GM13977 (cell line): ENCODE measurements at regions not wholly inside any gene's neighbourhood (a gene's known extent, or its start where the extent isn't known, plus 50 kb on each side); places are given as distances from the start of the nearest gene placed in this dataset.

ENCODE experiments used
- DNase-seq: peaks from one replicate; pipeline ENCODE4 v3.0.0; 2012; ENCODE audit warnings: low spot score
- in situ Hi-C: fragments of 300-500 bp; cut with MboI; formaldehyde crosslinking; loops from one replicate; pipeline ENCODE4 v1.12.0; 2022; ENCODE audit warnings: low sequenced_read_pairs, low pct_unique_long_range_greater_than_20kb, mixed read lengths, inconsistent platforms; ENCODE audit not compliant: unreplicated experiment
- TF ChIP-seq, protein P1 (sequence below): IDR thresholded peaks from 2 replicates; pipeline ENCODE4 v1.5.1; 2012; ENCODE audit warnings: mild to moderate bottlenecking, control low read depth; ENCODE audit not compliant: insufficient read depth; ENCODE audit errors: extremely low read depth, missing control alignments

DNA sequence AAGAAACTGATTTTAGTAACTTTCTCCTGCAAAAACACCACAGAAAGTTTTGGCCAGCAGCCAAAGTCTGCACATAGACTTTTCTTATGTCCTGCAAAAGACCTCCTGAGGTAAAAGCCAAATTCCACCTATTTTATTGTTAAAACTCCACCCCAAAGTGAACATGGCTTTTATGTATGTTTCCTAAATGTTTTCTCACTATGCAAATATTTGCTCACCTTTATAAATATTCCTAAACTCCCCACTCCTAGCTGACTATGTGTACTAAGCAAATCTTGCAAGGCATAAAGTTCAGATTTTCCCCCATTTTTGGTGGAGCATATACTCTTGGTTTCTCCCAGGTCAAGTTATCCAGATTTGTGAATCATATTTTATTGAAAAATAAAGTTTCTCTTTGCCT, 446.2 kb downstream of the DNAH5 start:
- in situ Hi-C loops, result no loop called here
- TF ChIP-seq, protein P1, sequence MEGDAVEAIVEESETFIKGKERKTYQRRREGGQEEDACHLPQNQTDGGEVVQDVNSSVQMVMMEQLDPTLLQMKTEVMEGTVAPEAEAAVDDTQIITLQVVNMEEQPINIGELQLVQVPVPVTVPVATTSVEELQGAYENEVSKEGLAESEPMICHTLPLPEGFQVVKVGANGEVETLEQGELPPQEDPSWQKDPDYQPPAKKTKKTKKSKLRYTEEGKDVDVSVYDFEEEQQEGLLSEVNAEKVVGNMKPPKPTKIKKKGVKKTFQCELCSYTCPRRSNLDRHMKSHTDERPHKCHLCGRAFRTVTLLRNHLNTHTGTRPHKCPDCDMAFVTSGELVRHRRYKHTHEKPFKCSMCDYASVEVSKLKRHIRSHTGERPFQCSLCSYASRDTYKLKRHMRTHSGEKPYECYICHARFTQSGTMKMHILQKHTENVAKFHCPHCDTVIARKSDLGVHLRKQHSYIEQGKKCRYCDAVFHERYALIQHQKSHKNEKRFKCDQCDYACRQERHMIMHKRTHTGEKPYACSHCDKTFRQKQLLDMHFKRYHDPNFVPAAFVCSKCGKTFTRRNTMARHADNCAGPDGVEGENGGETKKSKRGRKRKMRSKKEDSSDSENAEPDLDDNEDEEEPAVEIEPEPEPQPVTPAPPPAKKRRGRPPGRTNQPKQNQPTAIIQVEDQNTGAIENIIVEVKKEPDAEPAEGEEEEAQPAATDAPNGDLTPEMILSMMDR, result no peak
- no peak for DNase-seq

DNA sequence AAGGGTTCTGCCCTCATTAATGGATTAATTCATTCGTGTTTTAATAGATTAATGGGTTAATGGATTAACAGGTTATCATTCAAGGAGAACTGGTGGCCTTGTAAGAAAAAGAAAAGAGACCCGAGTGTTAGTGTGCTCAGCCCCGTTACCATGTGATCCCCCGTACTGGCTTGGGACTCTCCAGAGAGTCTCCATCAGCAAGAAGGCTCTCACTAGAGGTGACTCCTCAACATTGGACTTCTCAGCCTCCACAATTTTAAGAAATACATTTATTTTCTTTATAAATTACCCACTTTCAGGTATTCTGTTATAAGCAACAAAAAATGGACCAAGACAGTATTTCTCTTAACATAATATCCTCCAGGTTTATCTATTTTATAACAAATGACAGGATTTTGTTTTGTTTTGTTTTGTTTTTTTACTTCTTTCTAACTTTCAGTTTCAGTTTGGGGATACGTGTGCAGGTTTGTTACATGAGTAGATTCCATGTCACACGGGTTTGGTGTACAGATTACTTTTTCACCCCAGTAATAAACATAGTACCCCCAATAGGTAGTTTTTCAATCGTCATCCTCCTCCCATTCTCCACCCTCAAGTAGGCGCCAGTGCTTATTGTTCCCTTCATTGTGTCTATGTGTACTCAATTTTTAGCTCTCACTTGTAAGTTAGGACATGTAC, 456.1 kb downstream of the DNAH5 start:
- in situ Hi-C loops, result no loop called here
- TF ChIP-seq, protein P1, result no peak
- DNase-seq, result no peak

DNA sequence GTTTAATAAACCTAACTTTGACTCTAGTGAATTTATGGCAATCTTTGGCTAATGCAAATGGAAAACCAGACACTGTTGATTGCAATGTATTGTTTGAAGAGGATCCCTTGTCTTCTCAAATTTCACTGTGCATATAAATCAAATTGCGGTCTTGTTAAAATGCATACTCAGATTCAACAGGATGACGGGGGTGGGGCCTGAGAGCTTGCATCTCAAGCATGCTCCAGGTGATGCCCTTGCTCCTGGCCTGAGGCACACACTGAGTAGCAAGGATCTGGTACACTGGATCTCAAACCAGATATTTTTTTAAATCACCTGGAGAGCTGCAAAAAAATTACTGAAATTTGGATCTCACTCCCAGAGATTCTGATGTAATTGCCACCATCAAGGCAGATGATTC, 463.7 kb downstream of the DNAH5 start:
- DNase-seq, result no peak
- in situ Hi-C loops, result no loop called here
- TF ChIP-seq, protein P1, result no peak

DNA sequence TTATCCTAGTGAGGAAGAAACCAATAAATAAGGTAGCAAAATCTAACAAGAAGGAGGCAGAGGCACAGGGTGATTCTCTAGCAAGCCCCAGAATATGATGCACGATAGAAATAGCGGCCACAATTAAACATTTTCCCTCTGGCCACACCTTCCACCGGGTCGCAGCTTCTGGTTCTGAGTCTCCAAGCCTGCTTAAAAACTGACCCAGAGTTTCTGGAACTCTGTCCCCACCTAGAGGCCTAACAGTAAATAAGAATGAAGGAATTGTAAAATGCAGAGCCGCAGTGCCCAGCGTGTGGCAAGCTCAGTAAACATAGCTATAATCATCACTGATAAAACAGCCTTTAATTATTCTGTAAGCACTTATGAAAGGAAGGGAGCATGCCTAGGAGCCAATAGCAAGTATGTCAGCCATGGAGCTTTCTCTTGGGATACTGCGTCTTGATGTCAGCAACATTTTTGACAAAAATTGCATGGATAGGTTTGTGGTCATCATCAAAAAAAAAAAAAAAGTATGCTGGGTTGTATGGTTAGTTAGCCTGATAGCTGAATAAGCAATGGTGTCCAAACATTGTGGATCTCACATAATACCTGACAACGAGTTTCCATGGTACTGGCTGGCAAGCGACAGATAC, 465.5 kb downstream of the DNAH5 start:
- in situ Hi-C loops, result no loop called here
- TF ChIP-seq, protein P1, result peak; percentile 51
- peak; percentile 36 for DNase-seq

DNA sequence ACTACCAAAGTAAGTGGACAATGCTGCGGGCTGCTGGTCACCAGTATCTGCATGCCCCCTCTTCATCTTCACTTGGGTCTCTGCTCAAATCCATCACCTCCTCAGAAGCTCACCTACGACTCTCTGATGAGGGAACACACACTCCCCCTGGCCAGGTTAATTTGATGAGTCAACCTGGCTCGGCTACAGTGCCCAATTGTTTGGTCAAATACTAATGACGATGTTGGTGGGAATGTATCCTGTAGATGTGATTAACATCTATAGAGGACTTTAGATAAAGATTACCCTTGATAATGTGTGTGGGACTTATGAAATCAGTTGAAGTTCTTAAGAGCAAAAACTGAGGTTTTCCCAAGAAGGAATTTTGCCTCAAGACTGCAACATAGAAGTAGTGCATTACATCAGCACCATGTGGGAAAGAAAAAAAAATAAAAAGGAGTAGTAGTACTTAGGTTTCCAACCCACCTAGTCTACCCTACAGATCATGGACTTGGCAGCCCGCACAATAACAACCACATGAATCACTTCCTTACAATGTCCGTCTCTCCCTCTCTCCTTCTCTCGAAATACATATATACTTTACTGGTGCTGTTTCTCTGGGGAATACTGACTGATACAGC, 467.3 kb downstream of the DNAH5 start:
- in situ Hi-C loops, result no loop called here
- TF ChIP-seq, protein P1, result no peak
- no peak for DNase-seq

DNA sequence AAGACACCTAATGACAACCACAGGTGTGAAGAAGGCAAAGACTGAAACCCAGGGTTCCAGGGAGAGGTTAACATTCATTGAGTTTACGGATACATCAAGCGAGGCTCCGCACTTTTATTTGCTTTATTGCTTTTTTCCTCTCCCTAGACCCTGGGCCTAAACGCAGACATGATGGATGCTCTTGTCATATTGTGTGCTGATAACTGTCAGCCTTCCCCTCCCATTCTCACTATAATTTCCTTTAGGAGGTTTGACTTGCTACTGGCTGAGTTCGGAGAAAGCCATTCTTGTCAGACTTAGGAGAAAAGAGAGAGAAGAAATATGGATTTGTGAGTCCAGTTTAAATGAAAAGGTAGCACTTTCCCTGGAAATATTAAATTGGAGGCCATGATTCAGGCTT, 471.6 kb downstream of the DNAH5 start:
- DNase-seq, result no peak
- TF ChIP-seq, protein P1, result no peak
- in situ Hi-C loops, result no loop called here
